ENCODE measurements at regions not wholly inside any gene's neighbourhood (a gene's known extent, or its start where the extent isn't known, plus 50 kb on each side); places are given as distances from the start of the nearest gene placed in this dataset. TPM values are rescaled to one million over a fixed set of nuclear protein-coding genes. Genes with fewer than 3 reads are reported as not detected.

DNA sequence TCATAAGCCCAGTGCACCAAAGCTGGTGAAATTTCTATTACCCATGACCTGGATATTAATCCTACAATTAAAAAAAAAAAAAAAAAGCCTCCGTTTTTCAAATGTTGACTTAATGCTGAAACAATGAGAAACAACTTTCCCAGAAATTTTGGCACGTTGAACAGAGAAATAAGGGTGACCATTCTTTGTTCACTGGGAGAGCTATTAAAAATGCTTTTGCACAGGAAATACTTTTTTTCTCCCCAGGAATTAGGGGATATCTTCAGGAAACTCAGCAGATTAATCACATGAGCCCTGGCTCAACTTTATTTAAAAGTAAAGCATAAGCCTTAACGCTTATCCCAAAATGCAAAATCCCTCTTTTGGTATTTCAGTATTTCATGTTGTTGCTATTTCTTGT lies 54.8 kb upstream of the FLRT2 start:
- H3K27me3 ChIP-seq = no peaks in the 10 kb centered on the region
- WGBS, 2 donors = 59 to 61% methylated on average over 3 of the region's 3 CpGs
- H3K9me3 ChIP-seq = no peaks in the 10 kb centered on the region
- H3K36me3 ChIP-seq = no peaks in the 10 kb centered on the region
- intact Hi-C loops (cut with DNase I) = no loop called here
- no peak for TF ChIP-seq POLR2A (IDR thresholded peaks at IDR 0.05)
- TF ChIP-seq, protein P1, sequence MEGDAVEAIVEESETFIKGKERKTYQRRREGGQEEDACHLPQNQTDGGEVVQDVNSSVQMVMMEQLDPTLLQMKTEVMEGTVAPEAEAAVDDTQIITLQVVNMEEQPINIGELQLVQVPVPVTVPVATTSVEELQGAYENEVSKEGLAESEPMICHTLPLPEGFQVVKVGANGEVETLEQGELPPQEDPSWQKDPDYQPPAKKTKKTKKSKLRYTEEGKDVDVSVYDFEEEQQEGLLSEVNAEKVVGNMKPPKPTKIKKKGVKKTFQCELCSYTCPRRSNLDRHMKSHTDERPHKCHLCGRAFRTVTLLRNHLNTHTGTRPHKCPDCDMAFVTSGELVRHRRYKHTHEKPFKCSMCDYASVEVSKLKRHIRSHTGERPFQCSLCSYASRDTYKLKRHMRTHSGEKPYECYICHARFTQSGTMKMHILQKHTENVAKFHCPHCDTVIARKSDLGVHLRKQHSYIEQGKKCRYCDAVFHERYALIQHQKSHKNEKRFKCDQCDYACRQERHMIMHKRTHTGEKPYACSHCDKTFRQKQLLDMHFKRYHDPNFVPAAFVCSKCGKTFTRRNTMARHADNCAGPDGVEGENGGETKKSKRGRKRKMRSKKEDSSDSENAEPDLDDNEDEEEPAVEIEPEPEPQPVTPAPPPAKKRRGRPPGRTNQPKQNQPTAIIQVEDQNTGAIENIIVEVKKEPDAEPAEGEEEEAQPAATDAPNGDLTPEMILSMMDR (IDR thresholded peaks at IDR 0.05) = no peak
- H3K27ac ChIP-seq = no peak overlapping the region
- no peak for DNase-seq
- no peaks in the 10 kb centered on the region for H3K4me1 ChIP-seq
- H3K4me3 ChIP-seq (replicated peaks in 1 of 3) = no peak overlapping the region

DNA sequence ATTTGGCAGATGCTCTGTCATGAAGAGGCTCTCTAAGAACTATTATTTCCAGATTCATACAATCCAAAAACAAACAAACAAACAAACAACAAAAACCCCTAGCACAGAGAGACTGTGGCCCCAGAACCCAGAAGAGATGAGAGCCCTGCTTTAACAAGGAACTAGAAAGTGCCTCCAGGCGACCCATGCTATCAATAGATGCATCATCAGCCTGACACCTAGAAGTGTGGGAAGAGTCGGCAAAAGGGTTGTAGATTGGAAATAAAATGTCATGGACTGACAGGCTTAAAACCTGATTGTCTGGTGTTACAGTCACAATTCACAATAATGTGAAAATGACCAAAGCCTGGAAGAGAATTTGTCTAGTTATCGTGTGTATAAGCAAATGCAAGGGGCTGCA lies 50.6 kb upstream of the FLRT2 start:
- H3K27ac ChIP-seq = no peak overlapping the region
- H3K9me3 ChIP-seq = no peaks in the 10 kb centered on the region
- intact Hi-C loops (cut with DNase I) = no loop called here
- no peaks in the 10 kb centered on the region for H3K36me3 ChIP-seq
- WGBS, 2 donors = 90 to 93% methylated on average over 3 of the region's 3 CpGs
- H3K4me1 ChIP-seq = no peaks in the 10 kb centered on the region
- no peak overlapping the region for H3K4me3 ChIP-seq (replicated peaks in 1 of 3)
- H3K27me3 ChIP-seq = no peaks in the 10 kb centered on the region
- DNase-seq = no peak
- TF ChIP-seq POLR2A (IDR thresholded peaks at IDR 0.05) = no peak
- TF ChIP-seq, protein P1 (IDR thresholded peaks at IDR 0.05) = no peak

DNA sequence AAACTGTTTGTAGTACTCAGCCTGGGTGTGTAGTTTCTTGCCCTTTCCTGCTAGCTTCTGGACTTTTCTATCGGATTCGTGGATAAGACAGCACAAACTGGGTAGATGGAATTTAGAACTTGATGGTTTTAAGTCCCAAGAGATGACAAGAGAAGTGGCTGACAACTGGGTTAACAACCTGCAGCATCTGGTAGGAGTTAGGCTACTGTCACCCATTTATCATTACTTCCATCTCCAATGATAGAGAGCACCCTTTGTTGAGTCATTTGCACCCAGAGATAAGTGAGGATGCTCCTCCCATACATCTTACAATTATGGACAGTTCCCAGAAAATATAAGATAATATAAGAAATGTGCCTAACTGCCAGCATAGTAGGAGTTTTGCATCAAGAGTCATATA lies 50.2 kb upstream of the FLRT2 start:
- intact Hi-C loops (cut with DNase I) = no loop called here
- H3K27me3 ChIP-seq = no peaks in the 10 kb centered on the region
- H3K4me3 ChIP-seq (replicated peaks in 1 of 3) = no peak overlapping the region
- no peaks in the 10 kb centered on the region for H3K9me3 ChIP-seq
- TF ChIP-seq POLR2A (IDR thresholded peaks at IDR 0.05) = no peak
- TF ChIP-seq, protein P1 (IDR thresholded peaks at IDR 0.05) = no peak
- H3K27ac ChIP-seq = no peak overlapping the region
- 66 to 90% methylated on average over 2 of the region's 2 CpGs for WGBS, 2 donors
- H3K4me1 ChIP-seq = no peaks in the 10 kb centered on the region
- H3K36me3 ChIP-seq = no peaks in the 10 kb centered on the region
- no peak for DNase-seq

Small RNAs in the stretch of these regions (small RNA-seq; reads per million reads assigned to genes)
- gene AL161713.1 (not detected), gene AL163642.1 (not detected), gene RF00017 (not detected), gene RNU6-976P (not detected), gene RNU6ATAC28P (not detected), gene RNU7-51P (not detected)
